HCT116 (cell line): ENCODE measurements at regions not wholly inside any gene's neighbourhood (a gene's known extent, or its start where the extent isn't known, plus 50 kb on each side); places are given as distances from the start of the nearest gene placed in this dataset.

Experiments used
- CBX3 ChIP-seq: IDR thresholded peaks from 2 replicates; pipeline ENCODE4 v1.6.1; 2012; ENCODE audit warnings: low read depth
- CEBPB ChIP-seq: IDR thresholded peaks from 2 replicates; pipeline ENCODE4 v1.6.1; 2012; ENCODE audit warnings: low read depth
- EZH2 ChIP-seq: fragments of 200-600 bp; sonication (generic); IDR thresholded peaks from 2 replicates; pipeline ENCODE4 v1.6.1; 2017; ENCODE audit warnings: antibody characterized with exemption, mixed run types
- EZH2phosphoT487 ChIP-seq: fragments of 200-600 bp; IDR thresholded peaks from 2 replicates; pipeline ENCODE4 v1.6.1; 2018; ENCODE audit warnings: antibody characterized with exemption, borderline replicate concordance
- FOSL1 ChIP-seq: IDR thresholded peaks from 2 replicates; pipeline ENCODE4 v1.6.1; 2012; ENCODE audit warnings: low read depth
- POLR2A ChIP-seq: IDR thresholded peaks from 2 replicates; pipeline ENCODE4 v1.7.0; 2011; ENCODE audit warnings: borderline replicate concordance; ENCODE audit not compliant: insufficient read depth, insufficient read length; ENCODE audit errors: extremely low read depth
- POLR2AphosphoS5 ChIP-seq: IDR thresholded peaks from 2 replicates; pipeline ENCODE4 v1.6.1; 2011; ENCODE audit warnings: mild to moderate bottlenecking, low read depth, low read length, moderate library complexity
- RAD21 ChIP-seq: IDR thresholded peaks from 2 replicates; pipeline ENCODE4 v1.6.1; 2012; ENCODE audit warnings: low read depth, mild to moderate bottlenecking
- TCF7L2 ChIP-seq: IDR thresholded peaks from 2 replicates; pipeline ENCODE4 v1.7.0; 2011; ENCODE audit warnings: borderline replicate concordance, inconsistent platforms; ENCODE audit not compliant: insufficient read depth, insufficient read length; ENCODE audit errors: extremely low read depth
- ZNF274 ChIP-seq: fragments of 200-500 bp; sonication (Bioruptor generic); IDR thresholded peaks from 2 replicates; pipeline ENCODE4 v1.6.1; 2014; ENCODE audit warnings: mild to moderate bottlenecking, low read depth, low read length, inconsistent platforms
- TF ChIP-seq, protein P1 (sequence below), 3 experiments: fragments of 200-600 bp in 1 of 3; sonication (generic) in 1 of 3; IDR thresholded peaks in 2 of 3; conservative IDR thresholded peaks in 1 of 3; 2 replicates each; pipeline ENCODE4 v1.5.1; 2012 to 2017; ENCODE audit warnings: low read depth in 2 of 3, low read length in 2 of 3, antibody characterized with exemption in 1 of 3, borderline replicate concordance in 1 of 3, control low read depth in 1 of 3, mild to moderate bottlenecking in 1 of 3, mixed read lengths in 1 of 3, mixed run types in 1 of 3, moderate library complexity in 1 of 3; ENCODE audit not compliant: insufficient read depth in 1 of 3
- TF ChIP-seq, protein P2 (sequence below): IDR thresholded peaks from 2 replicates; pipeline ENCODE4 v1.6.1; 2012; ENCODE audit warnings: low read depth

DNA sequence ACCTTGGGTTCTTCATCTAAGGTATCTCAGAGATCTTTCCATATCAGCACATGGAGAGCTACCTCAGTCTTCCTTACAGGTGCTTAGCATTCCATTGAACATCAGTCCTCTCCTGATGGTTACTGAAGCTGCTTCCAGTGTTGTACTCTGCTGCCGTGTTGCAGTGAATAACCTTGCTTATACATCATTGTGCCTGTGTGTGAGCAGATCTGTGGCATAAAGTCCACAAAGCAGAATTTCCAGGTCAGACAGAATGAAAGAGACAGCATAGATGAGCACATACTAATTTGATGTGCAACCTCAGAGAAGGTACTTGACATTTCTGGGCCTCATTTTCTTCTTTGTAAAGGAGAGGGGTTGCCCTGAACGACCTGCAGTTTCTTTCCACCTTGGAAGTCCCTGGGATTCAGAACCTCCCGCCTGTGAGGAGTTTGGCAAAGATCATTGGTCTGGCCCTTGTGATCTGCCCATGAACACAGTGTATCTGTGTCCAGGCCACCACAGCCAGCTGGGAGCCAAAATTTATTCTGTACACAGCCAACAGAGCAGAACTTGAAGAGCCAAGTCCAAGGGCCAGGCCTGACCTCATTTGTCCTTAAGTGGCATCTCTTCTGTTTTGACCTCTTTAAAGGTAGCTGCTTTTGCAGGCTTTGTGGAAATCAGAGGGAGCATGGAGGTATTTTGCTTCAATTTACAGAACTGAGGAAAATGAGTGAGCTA lies 57.2 kb upstream of the SLC7A14 start:
- TF ChIP-seq, protein P1, sequence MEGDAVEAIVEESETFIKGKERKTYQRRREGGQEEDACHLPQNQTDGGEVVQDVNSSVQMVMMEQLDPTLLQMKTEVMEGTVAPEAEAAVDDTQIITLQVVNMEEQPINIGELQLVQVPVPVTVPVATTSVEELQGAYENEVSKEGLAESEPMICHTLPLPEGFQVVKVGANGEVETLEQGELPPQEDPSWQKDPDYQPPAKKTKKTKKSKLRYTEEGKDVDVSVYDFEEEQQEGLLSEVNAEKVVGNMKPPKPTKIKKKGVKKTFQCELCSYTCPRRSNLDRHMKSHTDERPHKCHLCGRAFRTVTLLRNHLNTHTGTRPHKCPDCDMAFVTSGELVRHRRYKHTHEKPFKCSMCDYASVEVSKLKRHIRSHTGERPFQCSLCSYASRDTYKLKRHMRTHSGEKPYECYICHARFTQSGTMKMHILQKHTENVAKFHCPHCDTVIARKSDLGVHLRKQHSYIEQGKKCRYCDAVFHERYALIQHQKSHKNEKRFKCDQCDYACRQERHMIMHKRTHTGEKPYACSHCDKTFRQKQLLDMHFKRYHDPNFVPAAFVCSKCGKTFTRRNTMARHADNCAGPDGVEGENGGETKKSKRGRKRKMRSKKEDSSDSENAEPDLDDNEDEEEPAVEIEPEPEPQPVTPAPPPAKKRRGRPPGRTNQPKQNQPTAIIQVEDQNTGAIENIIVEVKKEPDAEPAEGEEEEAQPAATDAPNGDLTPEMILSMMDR (IDR thresholded peaks at IDR 0.05 in 2 of 3, conservative IDR thresholded peaks at IDR 0.05 in 1 of 3; ENCODE audit: borderline replicate concordance in 1 of 3, insufficient read depth in 1 of 3, low read depth in 2 of 3, low read length in 2 of 3) = no peak
- TF ChIP-seq EZH2phosphoT487 (no peak), ZNF274 (no peak), CBX3 (no peak), EZH2 (no peak), RAD21 (no peak), FOSL1 (no peak), POLR2A (no peak), POLR2AphosphoS5 (no peak), CEBPB (no peak), TCF7L2 (no peak)
- TF ChIP-seq, protein P2, sequence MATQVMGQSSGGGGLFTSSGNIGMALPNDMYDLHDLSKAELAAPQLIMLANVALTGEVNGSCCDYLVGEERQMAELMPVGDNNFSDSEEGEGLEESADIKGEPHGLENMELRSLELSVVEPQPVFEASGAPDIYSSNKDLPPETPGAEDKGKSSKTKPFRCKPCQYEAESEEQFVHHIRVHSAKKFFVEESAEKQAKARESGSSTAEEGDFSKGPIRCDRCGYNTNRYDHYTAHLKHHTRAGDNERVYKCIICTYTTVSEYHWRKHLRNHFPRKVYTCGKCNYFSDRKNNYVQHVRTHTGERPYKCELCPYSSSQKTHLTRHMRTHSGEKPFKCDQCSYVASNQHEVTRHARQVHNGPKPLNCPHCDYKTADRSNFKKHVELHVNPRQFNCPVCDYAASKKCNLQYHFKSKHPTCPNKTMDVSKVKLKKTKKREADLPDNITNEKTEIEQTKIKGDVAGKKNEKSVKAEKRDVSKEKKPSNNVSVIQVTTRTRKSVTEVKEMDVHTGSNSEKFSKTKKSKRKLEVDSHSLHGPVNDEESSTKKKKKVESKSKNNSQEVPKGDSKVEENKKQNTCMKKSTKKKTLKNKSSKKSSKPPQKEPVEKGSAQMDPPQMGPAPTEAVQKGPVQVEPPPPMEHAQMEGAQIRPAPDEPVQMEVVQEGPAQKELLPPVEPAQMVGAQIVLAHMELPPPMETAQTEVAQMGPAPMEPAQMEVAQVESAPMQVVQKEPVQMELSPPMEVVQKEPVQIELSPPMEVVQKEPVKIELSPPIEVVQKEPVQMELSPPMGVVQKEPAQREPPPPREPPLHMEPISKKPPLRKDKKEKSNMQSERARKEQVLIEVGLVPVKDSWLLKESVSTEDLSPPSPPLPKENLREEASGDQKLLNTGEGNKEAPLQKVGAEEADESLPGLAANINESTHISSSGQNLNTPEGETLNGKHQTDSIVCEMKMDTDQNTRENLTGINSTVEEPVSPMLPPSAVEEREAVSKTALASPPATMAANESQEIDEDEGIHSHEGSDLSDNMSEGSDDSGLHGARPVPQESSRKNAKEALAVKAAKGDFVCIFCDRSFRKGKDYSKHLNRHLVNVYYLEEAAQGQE = no peak
